HG03469 (cell line): ENCODE measurements at regions not wholly inside any gene's neighbourhood (a gene's known extent, or its start where the extent isn't known, plus 50 kb on each side); places are given as distances from the start of the nearest gene placed in this dataset.

Source experiments
- ATAC-seq: cut with Tn5 transposase; IDR thresholded peaks from one replicate; pipeline ENCODE4 v1.9.1; 2021; ENCODE audit warnings: mild to moderate bottlenecking, moderate library complexity, moderate number of reproducible peaks; ENCODE audit not compliant: unreplicated experiment

DNA sequence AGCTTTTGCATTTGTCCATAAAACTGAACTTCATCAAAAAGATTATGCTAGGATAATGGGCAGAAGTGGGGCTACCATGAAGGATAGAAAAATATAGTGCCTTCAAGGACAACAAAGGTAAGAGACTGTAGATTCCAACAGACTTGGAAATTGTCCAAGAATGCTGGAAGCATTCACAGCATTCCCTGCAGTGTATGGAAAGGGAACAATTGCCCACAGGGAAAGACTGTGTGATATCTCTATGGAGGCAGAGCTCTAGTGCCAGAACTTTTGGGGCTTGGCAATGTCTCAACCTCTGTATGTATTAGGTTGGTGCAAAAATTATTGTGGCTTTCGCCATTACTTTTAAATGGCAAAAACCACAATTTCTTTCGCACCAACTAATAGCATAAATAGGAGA lies 1598.8 kb upstream of the MIR17HG start:
- ATAC-seq = no peak

DNA sequence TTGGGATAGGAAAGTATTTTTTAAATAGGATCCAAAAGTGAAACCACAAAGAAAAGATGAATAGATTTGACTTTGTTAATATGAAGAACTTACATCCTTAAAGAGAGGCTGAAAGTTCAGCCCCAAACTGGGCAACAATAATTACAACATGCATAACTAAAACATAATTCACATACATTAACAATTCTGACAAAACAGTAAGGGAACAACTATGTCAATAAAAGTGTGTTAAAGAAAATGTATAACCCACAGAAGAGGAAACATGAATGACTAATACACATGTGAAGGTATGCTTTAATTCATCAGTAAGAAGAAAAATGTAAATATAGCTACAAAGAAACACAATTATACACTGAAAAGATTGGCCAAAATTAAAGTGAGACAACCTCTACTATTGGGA lies 1597.6 kb upstream of the MIR17HG start:
- no peak for ATAC-seq

DNA sequence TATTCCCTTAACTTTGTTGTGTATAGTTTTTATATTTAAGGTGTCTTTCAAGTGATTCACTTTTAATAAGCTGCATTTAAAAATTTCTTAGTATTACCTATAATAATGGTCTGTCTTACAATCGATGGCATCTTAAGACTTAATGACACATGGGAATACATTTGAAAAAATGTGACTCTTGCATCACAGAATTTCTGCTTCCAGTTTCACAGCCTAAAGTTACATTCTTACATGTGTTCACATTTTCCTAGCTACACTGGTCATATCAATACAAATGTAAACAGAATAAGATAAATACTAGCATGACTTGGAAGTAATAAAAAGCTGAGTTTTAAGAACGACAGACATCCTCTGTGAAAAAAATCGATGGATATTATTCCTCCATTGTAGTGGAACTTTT lies 1597.1 kb upstream of the MIR17HG start:
- no peak for ATAC-seq

DNA sequence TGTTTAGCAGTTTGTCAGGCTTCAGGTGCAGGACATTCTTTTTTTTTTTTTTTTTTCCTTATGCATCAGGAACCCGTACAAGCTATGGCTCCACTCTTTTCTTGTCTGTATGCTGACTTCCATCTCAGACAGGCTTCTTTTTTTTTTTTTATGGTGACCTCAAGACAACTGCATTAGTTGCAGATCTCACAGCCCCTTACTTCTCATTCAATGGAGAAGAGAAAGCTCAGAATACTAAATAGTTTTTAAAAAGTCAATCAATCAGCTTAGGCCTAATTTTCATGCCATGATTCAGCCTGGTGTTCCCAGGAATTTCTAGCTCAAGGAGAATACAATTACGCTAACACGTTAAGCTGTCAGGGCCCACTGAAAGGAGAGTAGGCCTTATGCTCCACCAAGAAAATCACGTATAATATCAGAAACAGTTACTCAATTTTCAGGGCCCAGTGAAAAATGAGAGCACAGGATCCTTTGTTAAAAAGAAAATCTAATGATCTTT lies 1596.0 kb upstream of the MIR17HG start:
- no peak for ATAC-seq

DNA sequence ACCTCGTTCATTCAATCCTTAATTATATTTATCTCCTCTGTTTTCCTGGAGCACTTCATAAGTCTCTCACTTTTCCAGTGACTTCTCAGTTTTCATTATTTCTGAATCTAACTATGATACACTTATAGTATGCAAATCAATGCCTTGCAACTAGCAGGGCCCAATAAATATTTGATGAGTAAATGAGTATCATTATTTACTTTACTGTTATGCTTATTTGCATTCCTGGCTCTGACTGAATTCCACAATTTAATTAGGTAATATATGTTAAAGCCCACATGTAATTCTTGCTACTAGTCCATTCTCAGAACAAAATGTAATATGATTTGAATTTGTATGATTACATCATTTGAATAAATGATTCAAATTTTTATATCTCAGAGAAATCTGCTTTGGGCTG lies 1595.1 kb upstream of the MIR17HG start:
- ATAC-seq = no peak

DNA sequence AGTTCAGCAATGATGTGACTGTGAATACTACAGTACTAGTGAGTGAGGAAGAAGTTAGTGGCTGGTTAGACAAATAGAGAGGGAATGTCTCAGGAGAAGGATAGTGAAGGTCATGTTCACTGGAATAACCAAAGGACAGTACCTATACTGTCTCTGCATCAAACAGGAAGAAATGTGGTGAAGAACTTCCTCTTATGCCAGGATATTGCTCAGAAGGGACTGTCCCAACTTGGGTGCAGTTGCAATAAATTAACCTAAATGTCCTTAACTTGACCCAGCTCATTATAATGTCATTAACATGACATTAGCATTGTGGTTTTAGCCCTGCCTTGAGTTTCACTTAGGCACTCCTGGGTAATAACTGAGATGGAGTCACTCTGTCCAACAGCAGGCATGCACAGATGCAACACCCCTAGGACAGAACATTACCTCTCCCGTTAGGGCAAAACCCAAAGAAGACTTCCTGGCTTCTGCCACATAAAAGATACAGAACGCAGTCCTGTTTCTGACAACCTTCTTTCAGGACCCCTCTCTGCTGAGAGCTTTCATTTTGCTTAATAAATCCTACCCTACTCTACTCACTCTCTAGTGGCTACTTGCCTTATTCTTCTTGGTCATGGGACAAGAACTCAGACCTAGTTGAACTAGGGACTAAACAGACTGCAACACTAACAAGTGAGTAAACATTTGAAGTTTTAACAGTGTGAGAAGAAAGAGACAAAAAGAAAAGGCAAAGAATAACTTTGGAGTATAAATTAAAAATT lies 1591.6 kb upstream of the MIR17HG start:
- ATAC-seq = no peak

DNA sequence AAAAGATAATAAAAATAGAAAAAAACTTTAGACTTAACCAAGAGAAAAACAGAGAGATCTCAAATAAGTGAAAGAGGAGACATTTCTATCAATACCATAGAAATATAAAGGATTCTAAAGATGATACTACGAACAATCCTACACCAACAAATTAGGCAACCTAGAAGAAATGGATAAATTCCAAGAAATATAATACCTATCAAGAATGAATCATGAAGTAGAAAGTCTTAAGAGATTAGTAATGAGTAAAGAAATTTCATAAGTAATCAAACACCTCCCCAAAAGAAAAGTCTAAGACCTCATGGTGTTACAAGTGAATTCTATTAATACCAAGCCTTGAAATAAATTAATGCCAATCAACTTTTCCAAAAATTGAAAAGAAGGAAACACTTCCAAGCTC lies 1584.5 kb upstream of the MIR17HG start:
- ATAC-seq = no peak

DNA sequence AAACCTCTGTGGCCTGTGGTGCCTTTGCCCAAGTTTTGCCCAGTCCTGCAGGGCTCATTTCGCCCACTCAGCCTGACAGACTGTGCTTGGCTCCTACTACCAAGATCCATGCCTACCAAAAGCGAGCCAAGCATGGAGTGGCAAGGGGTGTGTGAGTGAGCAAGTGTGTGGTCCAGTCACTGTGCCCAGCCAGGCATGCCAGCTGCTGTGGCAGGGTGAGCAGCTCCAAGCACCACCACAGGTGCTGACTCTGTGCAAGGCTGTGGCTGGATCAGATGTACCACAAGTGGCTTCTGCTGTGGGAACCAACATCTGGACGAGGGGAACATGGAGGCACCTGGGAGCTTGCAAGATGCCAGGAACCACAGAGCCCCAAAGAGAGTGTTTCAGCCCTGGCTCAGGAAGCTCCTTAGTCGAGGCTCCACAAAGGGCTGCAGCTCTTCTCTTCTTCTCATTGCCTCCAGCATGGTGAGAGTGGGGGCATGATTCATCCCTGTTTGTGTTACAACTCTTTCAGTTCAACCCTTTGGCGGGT lies 1564.2 kb upstream of the MIR17HG start:
- no peak for ATAC-seq

DNA sequence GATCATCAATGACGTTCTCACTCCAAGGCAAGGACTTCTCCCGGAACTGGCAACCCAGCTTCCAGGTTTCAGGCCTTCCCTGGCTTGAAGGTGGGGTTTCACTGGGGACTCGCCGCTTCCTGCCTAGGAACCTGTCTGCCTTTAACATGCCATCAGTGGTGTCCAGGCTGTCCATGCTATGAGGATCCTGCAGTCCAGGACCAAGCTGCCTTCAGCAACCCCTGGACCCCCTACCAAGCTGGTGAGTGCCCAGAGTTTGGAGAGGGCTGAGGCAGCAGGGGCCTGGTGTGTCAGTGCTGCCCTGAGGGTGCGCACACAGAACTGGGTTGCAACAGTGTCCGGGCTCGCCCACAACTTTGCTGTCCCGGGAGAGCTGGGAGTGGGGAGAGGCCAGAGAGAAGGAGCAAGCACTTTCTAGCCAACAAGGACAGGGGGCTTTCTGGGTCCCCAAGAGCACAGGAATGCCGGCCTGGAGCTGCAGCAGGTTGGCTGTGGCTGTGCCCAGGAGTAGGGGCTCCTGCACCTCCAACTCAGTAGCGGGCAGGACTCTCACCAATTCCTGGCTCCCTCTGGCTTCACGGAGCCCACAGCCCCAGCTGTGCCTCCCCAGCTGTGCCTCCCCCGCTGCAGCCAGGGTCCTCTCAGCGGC lies 1563.2 kb upstream of the MIR17HG start:
- no peak for ATAC-seq

DNA sequence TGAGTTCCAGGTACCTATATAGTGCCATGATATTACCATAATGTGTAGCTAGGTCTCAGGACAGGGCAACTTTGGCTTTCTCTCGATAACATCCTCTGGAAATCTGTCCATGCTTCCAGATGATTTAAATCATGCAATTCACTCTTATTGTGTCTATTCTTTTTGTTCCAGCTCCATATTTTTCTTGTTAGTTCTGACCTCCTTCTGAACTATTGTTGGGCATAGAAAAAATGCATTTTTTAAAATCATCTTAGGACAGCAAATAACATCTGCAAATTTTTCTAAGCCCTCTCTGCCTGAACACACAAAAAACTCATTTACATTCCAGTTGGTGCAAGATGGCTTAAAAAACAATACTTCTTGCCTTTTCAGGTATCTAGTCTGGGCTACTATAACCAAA lies 1561.0 kb upstream of the MIR17HG start:
- ATAC-seq = no peak

DNA sequence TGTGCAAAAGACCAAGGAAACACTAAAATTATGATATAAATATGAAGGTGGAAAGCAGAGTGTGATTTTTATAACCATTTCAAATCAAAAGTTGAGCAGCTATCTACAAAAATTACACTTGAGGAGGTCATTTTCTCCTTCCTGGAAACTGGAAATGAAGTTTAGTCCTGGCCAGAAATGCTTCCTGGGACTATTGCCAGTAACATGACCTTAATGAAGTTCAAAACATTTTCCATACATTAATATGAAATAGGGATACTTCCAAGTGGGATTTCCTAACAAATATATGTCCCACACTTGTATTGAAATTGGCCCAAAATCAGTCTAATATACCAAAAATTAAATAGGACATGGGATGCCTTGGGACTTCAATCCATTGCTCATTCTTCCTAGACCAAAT lies 1556.8 kb upstream of the MIR17HG start:
- no peak for ATAC-seq

DNA sequence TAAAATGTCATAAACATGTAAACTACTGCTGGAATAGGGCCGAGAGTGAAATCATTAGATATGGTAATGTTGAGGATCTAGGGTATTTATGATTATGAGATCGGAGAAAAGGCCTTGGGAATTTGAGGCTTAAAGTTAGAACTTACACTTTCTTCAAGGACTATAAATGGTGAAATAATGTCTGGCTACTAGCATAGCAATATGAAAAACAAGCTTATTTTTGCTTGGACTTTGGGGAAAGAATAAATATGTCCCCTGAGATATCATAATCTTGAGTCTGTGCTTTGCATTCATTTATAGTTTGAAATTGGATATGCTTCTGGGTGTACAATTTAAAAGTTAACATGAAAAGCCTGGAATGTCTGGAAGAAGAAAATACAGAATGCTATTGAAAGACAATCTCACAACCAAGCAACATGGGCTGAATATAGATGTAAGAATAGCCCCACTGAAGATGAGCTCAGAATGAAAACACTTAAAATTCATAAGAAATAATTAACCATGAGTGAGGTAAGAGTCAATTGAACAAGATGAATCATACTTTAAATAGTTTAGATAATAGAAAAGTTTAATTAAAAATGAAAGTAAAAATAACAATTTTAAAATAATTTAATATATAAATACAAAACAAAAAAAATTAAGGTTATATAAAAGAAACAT lies 1555.4 kb upstream of the MIR17HG start:
- ATAC-seq = no peak

DNA sequence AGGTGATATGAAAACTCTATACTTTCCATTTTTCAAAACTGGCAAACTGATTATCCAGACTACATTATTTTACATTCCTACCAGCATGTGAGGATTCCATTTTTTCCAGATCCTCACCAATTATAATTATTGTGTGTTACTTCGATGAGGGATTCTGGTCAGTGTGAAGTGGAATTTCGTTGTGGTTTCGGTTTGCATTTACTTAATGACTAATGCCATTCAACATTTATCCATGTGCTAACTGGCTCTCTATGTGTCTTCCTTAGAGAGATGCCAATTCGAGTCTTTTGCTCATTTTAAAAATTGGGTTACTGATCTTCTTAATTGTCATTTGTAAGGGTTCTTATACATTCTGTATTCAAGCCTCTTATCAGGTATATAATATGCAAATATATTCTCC lies 1551.3 kb upstream of the MIR17HG start:
- no peak for ATAC-seq

DNA sequence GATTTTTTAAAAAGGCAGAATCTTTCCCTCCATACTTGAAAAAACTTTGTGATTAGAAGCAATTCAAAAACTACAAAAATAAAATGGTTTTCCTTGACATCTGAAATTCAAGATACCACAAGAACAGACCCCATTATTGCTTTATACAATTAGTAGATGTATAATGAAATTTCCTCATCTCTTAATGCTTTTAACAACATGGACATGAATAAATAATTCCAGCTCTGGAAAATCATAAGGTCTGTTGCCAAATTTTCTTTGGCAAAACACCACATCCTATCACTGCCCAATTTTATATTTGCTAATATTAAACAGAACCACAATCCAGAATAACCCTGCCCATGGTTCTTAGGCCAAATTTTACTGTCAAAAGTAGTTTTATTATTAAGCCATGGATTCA lies 1543.6 kb upstream of the MIR17HG start:
- no peak for ATAC-seq

DNA sequence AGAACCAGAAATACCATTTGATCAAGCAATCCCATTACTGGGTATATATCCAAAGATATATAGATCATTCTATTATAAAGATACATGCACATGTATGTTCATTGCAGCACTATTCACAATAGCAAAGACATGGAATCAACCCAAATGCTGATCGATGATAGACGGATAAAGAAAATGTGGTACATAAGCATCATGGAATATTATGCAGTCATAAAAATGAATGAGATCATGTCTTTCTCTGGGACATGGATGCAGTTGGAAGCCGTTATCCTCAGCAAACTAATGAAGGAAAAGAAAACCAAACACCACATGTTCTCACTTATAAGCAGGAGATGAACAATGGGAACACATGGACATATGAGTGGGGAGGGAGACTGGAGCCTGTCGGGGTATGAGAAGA lies 1540.9 kb upstream of the MIR17HG start:
- ATAC-seq = no peak

DNA sequence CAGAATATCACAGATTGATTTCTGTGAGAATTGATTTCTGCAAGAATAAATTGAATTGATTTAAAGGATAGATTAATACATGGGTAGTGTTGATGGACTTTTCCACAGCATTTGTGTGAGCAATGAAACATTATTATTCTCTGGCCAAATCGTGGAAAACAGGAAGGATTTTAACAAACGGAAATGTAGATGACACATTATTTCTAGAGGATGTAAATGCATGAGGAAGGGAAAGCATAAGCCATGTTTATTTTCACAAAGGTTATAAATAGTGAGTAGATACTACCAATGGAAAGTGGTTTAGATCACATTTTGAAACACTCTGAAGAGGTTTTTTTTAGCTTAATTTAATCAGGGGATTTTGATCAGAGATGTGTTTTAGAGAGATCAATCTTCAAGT lies 1534.6 kb upstream of the MIR17HG start:
- ATAC-seq = no peak

DNA sequence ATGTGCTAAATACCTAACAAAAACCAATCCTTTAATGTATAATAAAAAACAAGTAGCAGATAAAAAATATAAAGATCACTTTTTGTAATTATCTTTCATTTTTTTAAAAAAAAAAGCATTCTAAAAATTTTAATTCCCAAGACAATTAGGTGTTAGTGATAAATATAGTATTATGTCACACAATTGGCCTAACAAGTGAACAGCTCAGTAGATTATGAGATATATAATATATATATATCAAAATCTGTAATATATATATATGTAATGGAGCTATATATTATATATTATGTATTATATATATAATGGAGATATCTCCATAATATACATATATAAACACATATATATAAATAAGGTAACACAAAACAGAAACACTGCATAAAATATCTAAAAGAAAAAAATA lies 1531.1 kb upstream of the MIR17HG start:
- ATAC-seq = no peak

DNA sequence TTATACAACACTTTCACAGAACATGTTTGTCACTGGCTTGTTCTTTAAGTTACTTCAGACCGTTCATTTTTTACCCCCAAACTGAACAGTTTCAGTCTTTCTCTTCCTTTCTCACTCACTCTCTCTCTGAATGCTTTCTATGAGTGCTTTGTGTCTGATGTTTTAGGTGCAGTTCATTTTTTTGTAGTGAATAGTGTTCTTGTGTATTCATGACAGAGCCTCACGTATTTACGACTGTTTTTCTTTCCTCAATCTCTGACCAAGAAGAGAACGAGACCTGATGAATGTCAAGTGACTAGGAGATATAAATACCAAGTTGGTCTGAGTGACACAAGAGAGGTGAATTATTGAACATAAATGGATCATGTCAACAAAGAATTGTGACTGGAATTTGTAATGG lies 1525.0 kb upstream of the MIR17HG start:
- ATAC-seq = no peak

DNA sequence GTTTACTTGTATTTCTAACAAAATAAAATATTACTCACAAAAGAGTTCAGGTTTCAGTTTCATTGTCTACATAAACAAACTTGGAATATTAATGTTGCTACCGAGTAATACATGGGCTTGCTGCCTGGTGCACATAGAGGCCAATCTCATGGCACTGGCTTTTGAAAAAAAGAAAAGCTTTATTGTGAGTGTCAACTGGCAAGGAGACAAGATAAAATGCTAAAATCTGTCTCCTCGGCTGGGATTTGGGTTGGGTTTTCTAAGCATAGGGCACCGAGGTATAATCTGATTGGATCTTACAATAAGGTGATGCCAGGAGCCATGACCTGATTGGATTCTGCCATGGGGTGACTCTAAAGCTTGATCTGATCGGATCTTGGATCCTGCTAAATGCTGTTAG lies 1519.9 kb upstream of the MIR17HG start:
- ATAC-seq = no peak

DNA sequence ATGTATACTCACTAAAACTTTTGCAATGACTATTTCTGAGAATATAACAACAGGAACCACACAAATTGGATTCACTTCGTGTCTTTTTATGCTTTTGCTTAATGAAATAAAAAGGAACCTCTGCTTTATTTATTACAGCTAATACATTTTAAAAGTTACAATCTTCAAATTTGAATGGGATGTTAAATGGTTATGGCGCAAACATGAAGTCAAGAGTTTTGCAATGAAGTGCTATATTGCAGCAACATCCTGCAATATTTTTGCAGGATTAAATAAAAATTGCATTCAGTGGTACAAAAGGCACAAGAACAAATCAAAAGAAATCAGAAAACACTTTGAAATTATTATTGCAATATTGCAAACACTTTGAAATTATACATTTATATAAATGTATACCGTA lies 1519.0 kb upstream of the MIR17HG start:
- no peak for ATAC-seq

DNA sequence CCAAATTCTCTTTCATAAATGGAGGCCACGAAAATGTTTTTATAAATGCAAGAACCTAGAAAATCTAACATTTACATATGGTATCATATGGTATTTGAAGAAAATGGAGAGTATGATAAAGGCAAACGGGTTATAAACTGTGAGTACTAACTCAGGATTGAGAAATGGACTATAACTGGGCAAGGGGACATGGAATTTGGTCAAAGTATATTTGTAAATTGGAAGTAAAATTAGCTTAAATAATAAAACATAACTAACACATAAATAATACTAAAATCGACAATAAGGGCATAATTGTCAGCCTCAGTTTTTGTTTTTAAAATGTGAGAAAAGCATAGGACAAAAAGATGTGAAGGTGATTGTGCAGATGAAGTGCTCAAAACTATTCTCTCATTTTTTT lies 1516.3 kb upstream of the MIR17HG start:
- ATAC-seq = no peak

DNA sequence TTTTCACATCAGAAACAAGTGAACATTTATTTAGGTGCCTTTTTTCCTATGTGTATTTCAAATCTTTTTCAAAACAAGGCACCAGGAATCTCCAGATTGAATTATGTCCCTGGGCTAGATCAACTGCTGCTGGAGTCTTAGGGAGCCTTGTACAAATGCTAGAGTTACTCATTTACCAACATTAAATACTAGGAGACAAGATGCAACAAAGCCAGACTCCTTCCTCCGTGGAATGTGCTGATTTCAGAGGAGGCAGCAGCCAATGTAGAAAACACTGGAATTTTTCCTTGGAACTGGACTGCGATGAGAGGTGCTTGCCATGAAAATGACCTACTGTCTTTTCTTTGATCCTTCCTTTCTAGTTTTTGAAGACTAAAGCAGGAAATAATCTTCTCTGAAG lies 1514.7 kb upstream of the MIR17HG start:
- no peak for ATAC-seq
